OCI-LY3 (cell line): ENCODE measurements at regions not wholly inside any gene's neighbourhood (a gene's known extent, or its start where the extent isn't known, plus 50 kb on each side); places are given as distances from the start of the nearest gene placed in this dataset.

Experiments used
- CTCF ChIP-seq: fragments of 200-600, 300-600 bp; sonication (generic); IDR thresholded peaks from 2 replicates; pipeline ENCODE4 v1.5.1; 2014; ENCODE audit warnings: antibody characterized with exemption, low read length, low read depth
- EZH2phosphoT487 ChIP-seq: fragments of 200-600 bp; shearing (Covaris generic); IDR thresholded peaks from 2 replicates; pipeline ENCODE4 v1.6.1; 2018; ENCODE audit warnings: antibody characterized with exemption, mixed run types, low read depth

GRCh38 chr4:114077610-114078009 lies 98.2 kb upstream of the ARSJ start:
- TF ChIP-seq CTCF (no peak), EZH2phosphoT487 (no peak)
